Nephron (organoid): ENCODE measurements at regions not wholly inside any gene's neighbourhood (a gene's known extent, or its start where the extent isn't known, plus 50 kb on each side); places are given as distances from the start of the nearest gene placed in this dataset.

Source experiments
- H3K27ac Mint-ChIP-seq, 3 experiments: 2 replicates each; pipeline ENCODE4 v1.8.0; 2020; ENCODE audit warnings: mixed read lengths in 3 of 3, mild to moderate bottlenecking in 2 of 3, moderate library complexity in 1 of 3
- H3K27me3 Mint-ChIP-seq: 2 replicates; pipeline ENCODE4 v1.8.0; 2021; ENCODE audit warnings: low read depth, mild to moderate bottlenecking, moderate library complexity, mixed read lengths
- H3K36me3 Mint-ChIP-seq: 2 replicates; pipeline ENCODE4 v1.8.0; 2020; ENCODE audit warnings: low read depth, mixed read lengths
- H3K4me1 Mint-ChIP-seq: 2 replicates; pipeline ENCODE4 v1.8.0; 2020; ENCODE audit warnings: mixed read lengths
- H3K4me3 Mint-ChIP-seq, 3 experiments: 2 replicates each; pipeline ENCODE4 v1.8.0; 2020; ENCODE audit warnings: mild to moderate bottlenecking in 3 of 3, mixed read lengths in 3 of 3, moderate library complexity in 2 of 3
- H3K9me3 Mint-ChIP-seq: 2 replicates; pipeline ENCODE4 v1.8.0; 2020; ENCODE audit warnings: mixed read lengths
- TF ChIP-seq, protein P1 (sequence below), 3 experiments: fragments of 200-600 bp; sonication (generic); IDR thresholded peaks; one replicate each; pipeline ENCODE4 v1.5.0; 2021; ENCODE audit warnings: antibody characterized with exemption in 3 of 3; ENCODE audit not compliant: unreplicated experiment in 3 of 3

DNA sequence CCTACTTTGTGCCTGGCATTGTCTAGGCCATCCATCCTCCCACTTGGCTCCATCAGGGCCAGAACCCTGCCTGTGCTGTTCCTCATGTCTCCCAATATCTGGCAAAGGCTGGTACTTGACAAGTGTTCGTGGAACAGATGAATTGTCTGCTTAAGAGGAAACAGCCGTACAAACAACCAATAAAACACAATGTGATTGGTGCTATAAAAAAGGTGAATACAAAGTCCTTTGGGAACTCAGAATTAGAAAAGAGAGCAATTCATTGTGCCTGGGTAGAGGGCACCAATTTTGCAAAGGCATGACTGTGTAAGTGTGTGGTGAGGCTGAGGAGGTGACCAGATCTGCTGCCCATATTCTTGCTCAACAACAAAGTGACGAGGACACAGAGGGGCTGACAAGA lies 164.5 kb upstream of the PPP2R3A start:
- peaks cover 5% of the 10 kb centered on the region for H3K27me3 Mint-ChIP-seq
- TF ChIP-seq, protein P1, sequence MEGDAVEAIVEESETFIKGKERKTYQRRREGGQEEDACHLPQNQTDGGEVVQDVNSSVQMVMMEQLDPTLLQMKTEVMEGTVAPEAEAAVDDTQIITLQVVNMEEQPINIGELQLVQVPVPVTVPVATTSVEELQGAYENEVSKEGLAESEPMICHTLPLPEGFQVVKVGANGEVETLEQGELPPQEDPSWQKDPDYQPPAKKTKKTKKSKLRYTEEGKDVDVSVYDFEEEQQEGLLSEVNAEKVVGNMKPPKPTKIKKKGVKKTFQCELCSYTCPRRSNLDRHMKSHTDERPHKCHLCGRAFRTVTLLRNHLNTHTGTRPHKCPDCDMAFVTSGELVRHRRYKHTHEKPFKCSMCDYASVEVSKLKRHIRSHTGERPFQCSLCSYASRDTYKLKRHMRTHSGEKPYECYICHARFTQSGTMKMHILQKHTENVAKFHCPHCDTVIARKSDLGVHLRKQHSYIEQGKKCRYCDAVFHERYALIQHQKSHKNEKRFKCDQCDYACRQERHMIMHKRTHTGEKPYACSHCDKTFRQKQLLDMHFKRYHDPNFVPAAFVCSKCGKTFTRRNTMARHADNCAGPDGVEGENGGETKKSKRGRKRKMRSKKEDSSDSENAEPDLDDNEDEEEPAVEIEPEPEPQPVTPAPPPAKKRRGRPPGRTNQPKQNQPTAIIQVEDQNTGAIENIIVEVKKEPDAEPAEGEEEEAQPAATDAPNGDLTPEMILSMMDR (IDR thresholded peaks at IDR 0.05; ENCODE audit: unreplicated experiment in 3 of 3) = no peak
- H3K36me3 Mint-ChIP-seq = no peaks in the 10 kb centered on the region
- H3K4me1 Mint-ChIP-seq = peaks cover 10% of the 10 kb centered on the region
- H3K9me3 Mint-ChIP-seq = no peaks in the 10 kb centered on the region
- no peak overlapping the region for H3K4me3 Mint-ChIP-seq
- no peak overlapping the region for H3K27ac Mint-ChIP-seq

DNA sequence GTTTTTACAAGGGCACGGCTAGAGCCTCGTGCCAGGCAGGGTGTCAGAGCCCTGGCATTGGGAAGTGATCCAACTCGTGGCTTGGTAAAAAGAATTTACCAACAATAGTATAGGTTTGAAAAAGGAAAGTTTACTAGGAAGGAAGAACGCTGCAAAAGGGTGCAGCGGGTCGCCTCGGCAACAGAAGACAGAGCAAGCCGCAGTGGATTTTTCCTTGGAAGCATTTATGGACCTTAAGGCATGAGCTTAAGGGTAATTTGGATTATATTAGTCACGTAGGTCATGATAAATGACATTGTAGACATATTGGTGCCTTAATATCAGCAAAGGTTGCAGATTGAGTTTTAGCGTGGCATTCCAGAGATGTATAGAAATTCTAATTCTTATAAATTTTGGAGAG lies 163.4 kb upstream of the PPP2R3A start:
- Mint-ChIP-seq H3K36me3 (no peaks in the 10 kb centered on the region), H3K4me1 (peaks cover 10% of the 10 kb centered on the region), H3K27me3 (peaks cover 5% of the 10 kb centered on the region), H3K9me3 (no peaks in the 10 kb centered on the region), H3K4me3 (no peak overlapping the region), H3K27ac (no peak overlapping the region)
- TF ChIP-seq, protein P1 (IDR thresholded peaks at IDR 0.05; ENCODE audit: unreplicated experiment in 3 of 3) = no peak

DNA sequence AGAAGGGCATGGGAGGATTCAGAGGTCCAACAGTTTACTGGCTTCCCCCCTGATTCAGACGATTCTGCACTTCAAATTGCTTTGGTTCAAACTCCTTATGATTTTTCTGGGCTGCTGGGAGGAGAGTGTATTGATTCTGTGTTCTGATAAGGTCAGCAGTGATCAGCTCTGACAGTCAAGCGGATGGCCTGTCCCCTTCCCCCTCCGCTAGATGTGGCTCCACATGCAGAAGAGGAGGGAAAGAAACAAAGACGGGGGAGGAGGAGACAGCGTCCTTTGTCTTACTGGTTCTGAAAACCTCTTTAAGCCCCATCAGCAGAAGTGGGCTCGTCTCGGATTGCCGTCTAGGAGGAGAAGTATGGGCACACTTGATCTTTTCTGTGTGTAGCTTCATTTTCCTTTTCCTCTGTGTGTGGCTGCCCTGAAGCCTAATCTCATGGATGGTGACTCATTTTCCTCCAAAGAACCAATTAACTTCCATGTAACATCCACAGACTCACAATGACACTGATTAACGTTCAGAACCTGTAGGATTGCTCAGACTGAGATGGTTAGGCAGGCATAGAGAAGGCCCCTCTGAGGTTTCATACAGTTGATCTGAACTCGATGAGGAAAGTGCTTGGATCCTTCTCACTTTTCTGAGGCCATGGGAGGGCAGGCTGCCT lies 162.4 kb upstream of the PPP2R3A start:
- Mint-ChIP-seq H3K4me1 (peaks cover 8% of the 10 kb centered on the region), H3K9me3 (no peaks in the 10 kb centered on the region), H3K4me3 (no peak overlapping the region), H3K36me3 (no peaks in the 10 kb centered on the region), H3K27me3 (peaks cover 5% of the 10 kb centered on the region), H3K27ac (no peak overlapping the region)
- TF ChIP-seq, protein P1 (IDR thresholded peaks at IDR 0.05; ENCODE audit: unreplicated experiment in 3 of 3) = no peak

DNA sequence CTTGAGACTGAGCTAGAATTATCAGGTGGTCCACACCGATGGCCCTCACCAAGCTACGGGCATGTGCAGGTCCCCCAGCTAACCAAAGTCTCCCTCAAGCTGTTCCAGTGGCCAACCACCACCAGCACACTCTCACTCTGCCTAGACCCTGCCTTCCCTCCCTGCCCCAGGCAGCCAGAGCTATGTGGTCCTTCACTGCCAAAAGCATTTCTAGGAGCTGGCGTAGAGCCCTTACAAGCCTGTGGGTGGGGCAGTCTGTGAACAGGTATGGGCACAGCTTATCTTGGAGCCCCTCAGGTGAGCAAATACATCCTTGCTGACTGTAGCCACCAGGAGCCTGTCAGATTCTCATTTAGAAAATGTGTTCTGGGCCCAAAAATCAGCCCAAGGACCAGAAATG lies 159.8 kb upstream of the PPP2R3A start:
- Mint-ChIP-seq H3K36me3 (no peaks in the 10 kb centered on the region), H3K9me3 (no peaks in the 10 kb centered on the region), H3K4me3 (no peak overlapping the region), H3K4me1 (peaks cover 5% of the 10 kb centered on the region), H3K27me3 (peaks cover 10% of the 10 kb centered on the region), H3K27ac (no peak overlapping the region)
- TF ChIP-seq, protein P1 (IDR thresholded peaks at IDR 0.05; ENCODE audit: unreplicated experiment in 3 of 3) = no peak

DNA sequence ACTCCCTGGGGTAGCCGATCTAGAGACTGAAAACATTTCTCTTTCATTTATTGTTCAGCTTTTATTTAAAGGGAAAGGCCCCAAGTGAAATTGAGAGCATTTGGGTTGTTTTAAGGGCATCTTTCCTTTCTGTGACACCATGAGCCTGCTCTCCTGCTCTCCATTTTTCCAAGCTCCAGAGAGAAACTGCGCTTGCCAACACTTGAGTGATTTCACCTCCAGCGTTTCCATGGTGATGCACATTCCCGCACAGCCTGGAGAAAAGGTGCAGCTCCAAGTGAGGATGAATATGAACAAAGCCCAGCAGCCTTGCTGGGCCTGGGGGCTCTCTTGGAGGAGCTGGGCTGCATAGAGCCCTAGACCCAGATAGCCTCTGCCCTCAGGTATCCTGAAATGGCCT lies 159.2 kb upstream of the PPP2R3A start:
- Mint-ChIP-seq H3K36me3 (no peaks in the 10 kb centered on the region), H3K4me3 (no peak overlapping the region), H3K9me3 (no peaks in the 10 kb centered on the region), H3K27ac (no peak overlapping the region), H3K27me3 (peaks cover 11% of the 10 kb centered on the region), H3K4me1 (peaks cover 5% of the 10 kb centered on the region)
- TF ChIP-seq, protein P1 (IDR thresholded peaks at IDR 0.05; ENCODE audit: unreplicated experiment in 3 of 3) = no peak

DNA sequence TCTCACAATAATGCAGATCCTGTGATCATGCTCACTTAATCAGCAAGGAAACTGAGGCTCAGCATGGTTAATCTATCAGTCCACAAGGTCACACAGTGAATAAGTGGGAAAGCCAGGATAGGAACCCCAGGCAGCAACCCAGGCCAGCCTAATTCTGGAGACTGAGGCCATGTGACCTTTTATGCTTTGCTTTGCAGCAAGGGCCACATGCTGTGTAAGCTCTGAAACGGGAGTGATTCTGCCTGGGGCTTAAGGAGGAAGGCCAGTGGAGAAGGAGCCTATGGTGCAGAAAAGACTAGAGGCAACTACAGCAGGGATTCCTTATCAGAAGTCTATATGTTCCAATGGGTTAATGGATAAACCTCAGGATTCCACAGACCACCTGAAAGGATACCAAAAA lies 157.6 kb upstream of the PPP2R3A start:
- H3K27ac Mint-ChIP-seq = no peak overlapping the region
- no peaks in the 10 kb centered on the region for H3K9me3 Mint-ChIP-seq
- H3K4me1 Mint-ChIP-seq = peaks cover 5% of the 10 kb centered on the region
- peaks cover 16% of the 10 kb centered on the region for H3K27me3 Mint-ChIP-seq
- no peaks in the 10 kb centered on the region for H3K36me3 Mint-ChIP-seq
- TF ChIP-seq, protein P1 (IDR thresholded peaks at IDR 0.05; ENCODE audit: unreplicated experiment in 3 of 3) = no peak
- no peak overlapping the region for H3K4me3 Mint-ChIP-seq
